ENCODE measurements at regions not wholly inside any gene's neighbourhood (a gene's known extent, or its start where the extent isn't known, plus 50 kb on each side); places are given as distances from the start of the nearest gene placed in this dataset.

DNA sequence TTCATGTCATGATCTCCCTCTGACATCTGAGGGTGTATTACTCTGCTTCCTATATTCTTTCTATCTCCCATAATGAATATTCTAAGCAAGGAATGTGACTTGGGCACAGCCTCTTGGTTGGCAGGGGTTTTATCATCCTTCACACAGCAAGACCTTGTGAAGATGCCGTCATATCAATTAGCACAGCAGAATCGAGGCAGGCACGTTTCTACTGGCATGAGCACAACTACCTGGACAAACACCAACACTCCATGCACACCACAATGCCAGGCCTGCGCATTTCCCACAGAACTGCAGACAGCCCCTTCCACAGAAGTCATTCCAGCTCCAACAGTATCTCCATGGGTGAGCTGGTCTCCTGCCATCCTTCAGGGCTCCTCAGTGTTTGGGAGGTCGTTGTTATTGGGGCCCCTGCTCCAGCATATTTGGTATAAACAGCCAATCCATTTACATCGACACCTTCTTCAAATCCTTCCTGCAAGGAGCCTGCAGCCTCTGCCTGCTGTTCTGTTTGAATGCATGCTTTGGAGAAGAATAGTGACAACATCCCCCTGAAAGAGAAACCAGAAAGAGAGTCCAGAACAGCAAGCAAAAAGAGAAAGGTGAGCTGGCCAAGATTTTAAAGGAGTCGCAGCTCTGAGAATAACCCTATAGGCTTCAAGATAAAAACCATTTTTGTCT is 275.5 kb downstream of the SHOX2 start:
- no peak for TF ChIP-seq CTCF (conservative IDR thresholded peaks at IDR 0.05; ENCODE audit: low read depth, low read length)
- no peak overlapping the region for H3K4me3 ChIP-seq (ENCODE audit: low read depth, low read length)
- DNase-seq (ENCODE audit: low read depth): no peak

GRCh38 chr3:157829786-157830185 is 276.4 kb downstream of the SHOX2 start:
- H3K4me3 ChIP-seq (ENCODE audit: low read depth, low read length): no peak overlapping the region
- no peak for TF ChIP-seq CTCF (conservative IDR thresholded peaks at IDR 0.05; ENCODE audit: low read depth, low read length)

DNA sequence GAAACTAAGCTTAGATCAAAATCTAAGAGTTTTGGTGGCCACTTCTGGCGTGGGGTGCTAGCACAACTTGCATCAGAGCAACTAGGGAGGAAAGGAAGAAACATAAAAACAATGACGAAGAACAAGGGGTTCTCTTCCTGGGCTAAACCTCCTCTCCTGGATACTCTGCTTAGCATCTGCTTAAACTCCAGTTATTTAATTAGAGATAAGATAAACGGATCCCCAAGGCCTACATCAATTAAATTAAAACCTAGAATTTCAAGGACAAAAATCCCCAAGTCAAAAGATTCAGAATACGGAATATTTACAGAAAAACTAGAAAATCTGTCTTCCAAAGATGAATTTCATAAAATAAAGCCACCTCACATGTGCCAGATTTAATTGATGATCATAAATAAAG is 281.9 kb downstream of the SHOX2 start:
- no peak for DNase-seq (ENCODE audit: low read depth)
- H3K4me3 ChIP-seq (ENCODE audit: low read depth, low read length): no peak overlapping the region
- TF ChIP-seq CTCF (conservative IDR thresholded peaks at IDR 0.05; ENCODE audit: low read depth, low read length): no peak

More at GRCh38 chr3:157829786-157830185, 276.4 kb downstream of the SHOX2 start:
- no peak for DNase-seq (ENCODE audit: low read depth)

- TF ChIP-seq CTCF (conservative IDR thresholded peaks at IDR 0.05; ENCODE audit: low read depth, low read length): no peak
- no peak for DNase-seq (ENCODE audit: low read depth)
- no peak overlapping the region for H3K4me3 ChIP-seq (ENCODE audit: low read depth, low read length)
Measured at GRCh38 chr3:157823050-157823449, 283.2 kb downstream of the SHOX2 start.

- TF ChIP-seq CTCF (conservative IDR thresholded peaks at IDR 0.05; ENCODE audit: low read depth, low read length): no peak
- no peak overlapping the region for H3K4me3 ChIP-seq (ENCODE audit: low read depth, low read length)
- DNase-seq (ENCODE audit: low read depth): no peak
Measured at GRCh38 chr3:157820157-157820517, 286.1 kb downstream of the SHOX2 start.

DNA sequence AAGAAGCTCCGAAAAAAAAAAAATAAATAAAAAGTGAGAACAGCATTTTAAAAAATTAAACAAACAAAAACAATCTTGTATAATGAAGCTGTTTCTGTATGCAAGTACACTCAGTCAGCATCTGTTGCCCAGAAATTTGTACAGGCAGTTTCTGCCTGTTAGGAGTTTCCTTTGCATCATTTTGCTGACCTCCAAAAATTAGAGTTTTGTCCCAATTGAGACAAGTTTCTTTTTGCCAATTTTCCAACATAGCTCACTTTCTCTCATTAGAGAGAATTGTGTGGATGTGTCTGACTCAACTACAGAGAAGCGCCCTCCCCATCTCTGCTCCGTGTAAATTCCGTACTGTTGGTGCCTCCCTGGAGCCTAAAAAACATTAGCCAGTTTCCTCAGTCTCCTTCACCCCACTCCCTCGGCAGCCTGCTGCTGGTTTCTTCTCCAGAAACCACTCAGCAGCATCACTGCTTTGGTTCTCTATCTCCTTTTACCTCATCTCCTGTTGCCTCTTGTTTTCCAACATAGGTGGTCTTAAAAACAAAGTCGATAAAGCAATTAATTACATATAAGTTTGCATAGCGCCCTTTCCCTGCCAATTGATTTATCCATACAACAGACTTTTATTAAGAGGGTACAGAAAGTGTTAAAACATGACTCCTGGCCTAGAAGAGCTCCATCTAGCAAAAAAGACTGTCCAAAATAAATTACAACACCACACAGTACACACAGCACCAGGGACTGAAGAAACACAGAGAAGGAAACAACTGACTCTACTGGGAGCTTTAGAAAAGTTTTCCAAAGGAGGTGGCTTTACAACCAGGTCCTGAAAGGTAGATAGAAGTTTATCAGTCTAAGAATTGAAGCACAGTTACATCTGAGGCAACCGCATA is 286.7 kb downstream of the SHOX2 start:
- H3K4me3 ChIP-seq (ENCODE audit: low read depth, low read length): no peak overlapping the region
- TF ChIP-seq CTCF (conservative IDR thresholded peaks at IDR 0.05; ENCODE audit: low read depth, low read length): no peak
- no peak for DNase-seq (ENCODE audit: low read depth)
